Nephron (organoid): ENCODE measurements at regions not wholly inside any gene's neighbourhood (a gene's known extent, or its start where the extent isn't known, plus 50 kb on each side); places are given as distances from the start of the nearest gene placed in this dataset.

Experiments used
- H3K27ac Mint-ChIP-seq, 3 experiments: 2 replicates each; pipeline ENCODE4 v1.8.0; 2020; ENCODE audit warnings: mixed read lengths in 3 of 3, mild to moderate bottlenecking in 2 of 3, moderate library complexity in 1 of 3
- H3K27me3 Mint-ChIP-seq: 2 replicates; pipeline ENCODE4 v1.8.0; 2021; ENCODE audit warnings: low read depth, mild to moderate bottlenecking, moderate library complexity, mixed read lengths
- H3K36me3 Mint-ChIP-seq: 2 replicates; pipeline ENCODE4 v1.8.0; 2020; ENCODE audit warnings: low read depth, mixed read lengths
- H3K4me1 Mint-ChIP-seq: 2 replicates; pipeline ENCODE4 v1.8.0; 2020; ENCODE audit warnings: mixed read lengths
- H3K4me3 Mint-ChIP-seq, 3 experiments: 2 replicates each; pipeline ENCODE4 v1.8.0; 2020; ENCODE audit warnings: mild to moderate bottlenecking in 3 of 3, mixed read lengths in 3 of 3, moderate library complexity in 2 of 3
- H3K9me3 Mint-ChIP-seq: 2 replicates; pipeline ENCODE4 v1.8.0; 2020; ENCODE audit warnings: mixed read lengths
- TF ChIP-seq, protein P1 (sequence below), 3 experiments: fragments of 200-600 bp; sonication (generic); IDR thresholded peaks; one replicate each; pipeline ENCODE4 v1.5.0; 2021; ENCODE audit warnings: antibody characterized with exemption in 3 of 3; ENCODE audit not compliant: unreplicated experiment in 3 of 3

DNA sequence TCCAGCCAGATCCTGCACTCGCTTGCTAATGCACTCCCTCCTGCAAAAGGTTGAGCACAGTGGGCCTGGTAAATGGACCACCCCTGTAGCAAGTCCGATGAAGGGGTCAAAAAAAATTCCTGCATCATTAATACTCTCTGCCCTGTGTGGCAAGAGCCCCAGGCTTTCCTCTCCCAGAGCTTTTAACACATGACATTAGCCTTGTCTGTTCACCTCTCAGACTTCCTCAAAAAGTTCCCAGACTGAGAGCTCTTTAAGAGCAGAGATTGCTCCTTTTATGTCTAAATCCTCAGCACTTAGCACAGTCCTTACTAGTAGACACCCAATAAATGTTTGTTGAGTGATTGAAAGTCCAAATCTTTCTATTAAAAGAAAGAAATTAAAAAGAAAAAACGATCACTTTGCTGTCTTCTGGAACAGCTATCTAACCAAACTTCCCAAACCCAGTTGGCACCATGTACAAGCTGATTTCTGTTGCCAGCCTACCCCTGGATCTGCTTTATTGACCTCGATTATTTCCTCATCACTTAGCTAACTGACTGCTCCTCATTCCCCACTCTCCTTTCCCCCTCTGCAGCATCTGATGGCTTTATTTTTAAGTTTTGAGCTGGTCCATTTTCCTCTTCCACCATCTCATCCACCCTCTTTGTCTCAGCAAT, 209.8 kb downstream of the ENC1 start:
- Mint-ChIP-seq H3K9me3 (peaks cover 6% of the 10 kb centered on the region), H3K27ac (no peak overlapping the region), H3K36me3 (no peaks in the 10 kb centered on the region), H3K4me3 (no peak overlapping the region), H3K4me1 (peaks cover 24% of the 10 kb centered on the region), H3K27me3 (peaks cover under 1% of the 10 kb centered on the region)
- TF ChIP-seq, protein P1, sequence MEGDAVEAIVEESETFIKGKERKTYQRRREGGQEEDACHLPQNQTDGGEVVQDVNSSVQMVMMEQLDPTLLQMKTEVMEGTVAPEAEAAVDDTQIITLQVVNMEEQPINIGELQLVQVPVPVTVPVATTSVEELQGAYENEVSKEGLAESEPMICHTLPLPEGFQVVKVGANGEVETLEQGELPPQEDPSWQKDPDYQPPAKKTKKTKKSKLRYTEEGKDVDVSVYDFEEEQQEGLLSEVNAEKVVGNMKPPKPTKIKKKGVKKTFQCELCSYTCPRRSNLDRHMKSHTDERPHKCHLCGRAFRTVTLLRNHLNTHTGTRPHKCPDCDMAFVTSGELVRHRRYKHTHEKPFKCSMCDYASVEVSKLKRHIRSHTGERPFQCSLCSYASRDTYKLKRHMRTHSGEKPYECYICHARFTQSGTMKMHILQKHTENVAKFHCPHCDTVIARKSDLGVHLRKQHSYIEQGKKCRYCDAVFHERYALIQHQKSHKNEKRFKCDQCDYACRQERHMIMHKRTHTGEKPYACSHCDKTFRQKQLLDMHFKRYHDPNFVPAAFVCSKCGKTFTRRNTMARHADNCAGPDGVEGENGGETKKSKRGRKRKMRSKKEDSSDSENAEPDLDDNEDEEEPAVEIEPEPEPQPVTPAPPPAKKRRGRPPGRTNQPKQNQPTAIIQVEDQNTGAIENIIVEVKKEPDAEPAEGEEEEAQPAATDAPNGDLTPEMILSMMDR (IDR thresholded peaks at IDR 0.05; ENCODE audit: unreplicated experiment in 3 of 3), result no peak

DNA sequence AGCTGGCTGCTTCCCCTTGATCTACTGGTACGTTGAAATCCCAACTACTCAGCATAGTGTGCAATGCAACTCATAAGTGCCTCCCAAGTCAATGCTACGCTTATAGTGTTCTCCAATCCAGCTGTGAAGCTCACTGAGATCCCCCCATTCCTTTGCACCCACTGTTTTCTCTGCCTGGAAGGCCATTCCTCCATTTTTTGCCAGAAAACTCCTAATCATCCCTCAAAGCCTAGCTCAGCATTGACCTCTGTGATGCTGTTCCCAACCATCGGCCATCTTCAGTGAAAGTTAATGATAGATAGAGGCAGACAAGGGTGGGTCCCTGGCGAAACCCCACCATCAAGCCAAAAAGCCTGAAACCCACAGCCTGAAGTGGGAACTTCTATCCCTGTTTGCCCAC, 211.0 kb downstream of the ENC1 start:
- TF ChIP-seq, protein P1 (IDR thresholded peaks at IDR 0.05; ENCODE audit: unreplicated experiment in 3 of 3), result no peak
- H3K4me1 Mint-ChIP-seq, result peaks cover 20% of the 10 kb centered on the region
- H3K9me3 Mint-ChIP-seq, result peaks cover 6% of the 10 kb centered on the region
- H3K27ac Mint-ChIP-seq, result no peak overlapping the region
- H3K36me3 Mint-ChIP-seq, result no peaks in the 10 kb centered on the region
- H3K4me3 Mint-ChIP-seq, result no peak overlapping the region
- H3K27me3 Mint-ChIP-seq, result no peaks in the 10 kb centered on the region

GRCh38 chr5:74428876-74429275, 211.7 kb downstream of the ENC1 start:
- Mint-ChIP-seq H3K4me1 (peaks cover 14% of the 10 kb centered on the region), H3K36me3 (no peaks in the 10 kb centered on the region), H3K4me3 (no peak overlapping the region), H3K27me3 (no peaks in the 10 kb centered on the region), H3K9me3 (peaks cover 6% of the 10 kb centered on the region), H3K27ac (no peak overlapping the region)
- TF ChIP-seq, protein P1 (IDR thresholded peaks at IDR 0.05; ENCODE audit: unreplicated experiment in 3 of 3), result no peak

DNA sequence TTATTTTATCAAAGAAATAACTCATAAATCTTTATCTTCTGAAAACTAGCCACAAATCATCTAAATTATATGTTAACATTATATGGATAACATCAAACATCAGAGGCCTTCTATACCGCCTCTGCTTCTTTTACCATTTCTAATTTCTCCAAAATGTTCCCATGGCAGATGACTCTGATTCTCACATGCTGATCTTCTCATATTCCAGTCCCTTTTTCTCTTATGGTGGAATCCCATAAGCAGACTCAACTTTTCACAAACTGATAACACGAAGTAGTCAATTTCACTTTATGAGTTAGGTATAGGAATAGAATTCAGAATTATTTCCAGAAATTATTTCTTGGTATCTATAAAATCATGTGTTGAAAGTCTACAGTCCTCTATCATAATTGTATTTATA, 212.3 kb downstream of the ENC1 start:
- H3K9me3 Mint-ChIP-seq, result peaks cover 6% of the 10 kb centered on the region
- TF ChIP-seq, protein P1 (IDR thresholded peaks at IDR 0.05; ENCODE audit: unreplicated experiment in 3 of 3), result no peak
- no peak overlapping the region for H3K27ac Mint-ChIP-seq
- no peak overlapping the region for H3K4me3 Mint-ChIP-seq
- peaks cover 8% of the 10 kb centered on the region for H3K4me1 Mint-ChIP-seq
- H3K27me3 Mint-ChIP-seq, result no peaks in the 10 kb centered on the region
- H3K36me3 Mint-ChIP-seq, result no peaks in the 10 kb centered on the region

- H3K4me3 Mint-ChIP-seq, result no peak overlapping the region
- no peaks in the 10 kb centered on the region for H3K4me1 Mint-ChIP-seq
- H3K36me3 Mint-ChIP-seq, result no peaks in the 10 kb centered on the region
- H3K9me3 Mint-ChIP-seq, result peaks cover 6% of the 10 kb centered on the region
- TF ChIP-seq, protein P1 (IDR thresholded peaks at IDR 0.05; ENCODE audit: unreplicated experiment in 3 of 3), result no peak
- no peak overlapping the region for H3K27ac Mint-ChIP-seq
- H3K27me3 Mint-ChIP-seq, result peaks cover 3% of the 10 kb centered on the region
Observed at GRCh38 chr5:74426506-74426905, 214.0 kb downstream of the ENC1 start.

DNA sequence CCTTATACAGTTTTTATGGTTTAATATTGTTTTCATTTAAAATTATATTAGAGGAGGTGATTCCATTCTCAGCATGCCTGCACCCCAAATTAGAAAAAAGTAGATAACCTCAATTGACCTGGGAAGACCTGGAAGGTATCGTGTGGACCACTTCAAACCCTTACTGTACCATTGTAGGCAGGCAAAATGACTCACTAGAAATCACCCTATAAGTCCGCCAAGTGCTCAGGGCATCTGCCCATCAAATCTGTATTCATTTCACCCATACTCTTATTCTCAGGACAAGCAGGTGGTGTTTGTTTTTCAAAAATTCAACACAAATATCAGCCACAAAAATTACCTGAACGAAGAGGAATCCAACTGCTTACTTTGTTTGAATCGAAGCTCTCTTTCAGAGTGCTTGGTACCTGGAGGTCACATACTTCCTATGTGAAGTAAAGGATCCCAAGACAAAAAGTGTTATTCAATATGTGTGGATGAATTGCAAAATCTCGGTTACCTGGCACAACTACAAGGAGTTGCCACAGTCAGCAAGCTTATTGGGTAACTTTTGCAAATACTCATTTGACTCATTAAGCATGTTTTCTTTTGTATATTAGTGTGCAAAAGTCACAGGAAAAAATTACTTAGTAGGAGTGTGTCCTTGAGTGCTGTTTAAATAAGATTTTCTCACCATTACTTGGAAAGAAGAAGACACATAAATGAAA, 216.2 kb downstream of the ENC1 start:
- Mint-ChIP-seq H3K9me3 (no peaks in the 10 kb centered on the region), H3K4me3 (no peak overlapping the region), H3K27ac (no peak overlapping the region), H3K27me3 (peaks cover 8% of the 10 kb centered on the region), H3K36me3 (no peaks in the 10 kb centered on the region), H3K4me1 (peaks cover 16% of the 10 kb centered on the region)
- TF ChIP-seq, protein P1 (IDR thresholded peaks at IDR 0.05; ENCODE audit: unreplicated experiment in 3 of 3), result no peak
